ENCODE measurements at regions not wholly inside any gene's neighbourhood (a gene's known extent, or its start where the extent isn't known, plus 50 kb on each side); places are given as distances from the start of the nearest gene placed in this dataset.

DNA sequence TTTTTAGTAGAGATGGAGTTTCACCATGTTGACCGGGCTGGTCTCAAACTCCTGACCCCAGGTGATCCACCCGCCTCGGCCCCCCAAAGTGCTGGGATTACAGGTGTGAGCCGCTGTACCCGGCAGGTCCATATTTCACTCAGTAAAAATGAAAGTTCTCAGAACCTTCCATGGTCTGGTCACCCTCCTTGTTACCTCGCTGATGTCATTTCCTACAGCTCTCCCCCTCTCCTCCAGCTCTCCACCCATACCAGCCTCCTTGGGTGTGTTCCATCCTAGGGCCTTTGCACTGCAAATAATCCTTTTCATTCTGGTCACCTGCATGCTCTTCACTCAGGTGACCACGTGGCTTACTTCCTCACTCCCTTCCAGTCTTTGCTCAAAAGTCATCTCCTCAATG, 78.2 kb upstream of the TNFSF11 start:
- Histone ChIP-seq H2BK15ac (ENCODE audit: low read length) (no peak overlapping the region), H3K27me3 (replicated peaks in 1 of 4; ENCODE audit: control insufficient read depth in 3 of 4, extremely low read depth in 1 of 4, insufficient read depth in 3 of 4, low read length in 3 of 4) (no peaks in the 10 kb centered on the region), H4K5ac (ENCODE audit: insufficient read length, low read depth, low read length) (no peak overlapping the region), H2BK12ac (ENCODE audit: low read depth, low read length) (no peak overlapping the region), H4K8ac (ENCODE audit: extremely low read depth, insufficient read depth, low read length) (no peak overlapping the region), H2AK5ac (ENCODE audit: low read depth, low read length) (no peak overlapping the region), H3K18ac (ENCODE audit: extremely low read depth, low read length) (no peak overlapping the region), H3K36me3 (ENCODE audit: control insufficient read depth in 2 of 4, insufficient read depth in 4 of 4, low read length in 3 of 4) (no peaks in the 10 kb centered on the region), H3K79me2 (ENCODE audit: control insufficient read depth in 1 of 2, insufficient read depth in 2 of 2, low read length in 2 of 2) (no peaks in the 10 kb centered on the region), H3K9me3 (ENCODE audit: insufficient read depth in 2 of 2, low read depth in 1 of 2, low read length in 1 of 2) (peaks cover 0 to 2% of the 10 kb centered on the region in 2 experiments; a peak in 1 of 4 replicates), H3K27ac (ENCODE audit: low read depth, low read length) (no peak overlapping the region), H2BK20ac (ENCODE audit: low read length) (no peak overlapping the region), H3K4ac (replicated peaks; ENCODE audit: insufficient read length, low read depth, low read length) (no peak overlapping the region), H2BK5ac (ENCODE audit: low read depth, low read length) (no peak overlapping the region), H4K20me1 (replicated peaks in 1 of 2; ENCODE audit: control insufficient read depth in 1 of 2, insufficient read depth in 2 of 2, low read length in 2 of 2) (no peaks in the 10 kb centered on the region), H3K14ac (ENCODE audit: insufficient read length) (no peak overlapping the region), H3K23me2 (ENCODE audit: low read depth, low read length) (no peaks in the 10 kb centered on the region), H3K79me1 (ENCODE audit: low read depth, low read length) (no peaks in the 10 kb centered on the region), H3K4me1 (replicated peaks in 1 of 4; ENCODE audit: control insufficient read depth in 3 of 4, insufficient read depth in 4 of 4, low read length in 3 of 4) (no peaks in the 10 kb centered on the region), H3K23ac (ENCODE audit: insufficient read length) (no peak overlapping the region), H3K56ac (replicated peaks; ENCODE audit: insufficient read length, low read depth, low read length) (no peak overlapping the region), H3K4me3 (ENCODE audit: extremely low read depth in 1 of 4, insufficient read depth in 2 of 4, low read depth in 3 of 4, low read length in 4 of 4) (no peak overlapping the region), H4K91ac (replicated peaks; ENCODE audit: insufficient read length, low read length) (no peak overlapping the region), H3K9ac (replicated peaks in 1 of 4; ENCODE audit: extremely low read depth in 1 of 4, low read depth in 3 of 4, low read length in 3 of 4) (no peak overlapping the region), H3K4me2 (ENCODE audit: insufficient read depth in 1 of 2, low read depth in 2 of 2, low read length in 2 of 2) (no peak overlapping the region), H2AFZ (ENCODE audit: low read length) (no peak overlapping the region), H2BK120ac (replicated peaks; ENCODE audit: low read depth, low read length) (no peak overlapping the region)
- no peak for DNase-seq (ENCODE audit: low read depth in 1 of 2, low spot score in 2 of 2)
- no peak for FAIRE-seq
- CTCF ChIA-PET (ENCODE audit: partially characterized antibody): interaction anchor here (1.1 kb wide), 1 partner anchor 162 kb away, joined by 4 read pairs; no protein-coding TSS in a partner anchor
- POLR2A ChIA-PET (ENCODE audit: partially characterized antibody): no interaction called here
- 78% methylated on average over 7 of the region's 7 CpGs; no CpG with 5 or more reads in 1 of the 2 experiments for WGBS, 2 experiments (ENCODE audit: extremely low coverage in 1 of 2, insufficient coverage in 1 of 2, insufficient read length in 1 of 2, insufficient replicate concordance in 2 of 2, low coverage in 1 of 2, low lambda C conversion rate in 2 of 2, missing lambda C conversion rate in 1 of 2)
- TF ChIP-seq BRCA1 (IDR thresholded peaks at IDR 0.05; ENCODE audit: low read depth, low read length): no peak

Data from H1 (cell line).